Bronchial epithelial cell (primary cell): ENCODE measurements at regions not wholly inside any gene's neighbourhood (a gene's known extent, or its start where the extent isn't known, plus 50 kb on each side); places are given as distances from the start of the nearest gene placed in this dataset.

ENCODE experiments used
- DNase-seq: peaks from one replicate; pipeline ENCODE4 v3.0.0-alpha.2; 2010; ENCODE audit warnings: low read depth
- FAIRE-seq: peaks from 2 replicates; lab custom pipeline; 2011; peaks lifted over from hg19 to GRCh38; lab: Jason Lieb, UNC
- H3K27me3 ChIP-seq: 2 replicates; pipeline ENCODE4 v1.5.1; 2011; ENCODE audit warnings: low read length; ENCODE audit not compliant: control insufficient read depth, insufficient read depth
- H3K36me3 ChIP-seq: 2 replicates; pipeline ENCODE4 v1.5.1; 2011; ENCODE audit warnings: low read length; ENCODE audit not compliant: control insufficient read depth, insufficient read depth
- H3K4me3 ChIP-seq: 2 replicates; pipeline ENCODE4 v1.5.1; 2011; ENCODE audit warnings: mild to moderate bottlenecking, low read depth, low read length, control low read depth
- TF ChIP-seq, protein P1 (sequence below): IDR thresholded peaks from 2 replicates; pipeline ENCODE4 v1.5.1; 2011; ENCODE audit warnings: mild to moderate bottlenecking, moderate library complexity, low read length, control low read depth, inconsistent platforms; ENCODE audit not compliant: insufficient read depth, severe bottlenecking

DNA sequence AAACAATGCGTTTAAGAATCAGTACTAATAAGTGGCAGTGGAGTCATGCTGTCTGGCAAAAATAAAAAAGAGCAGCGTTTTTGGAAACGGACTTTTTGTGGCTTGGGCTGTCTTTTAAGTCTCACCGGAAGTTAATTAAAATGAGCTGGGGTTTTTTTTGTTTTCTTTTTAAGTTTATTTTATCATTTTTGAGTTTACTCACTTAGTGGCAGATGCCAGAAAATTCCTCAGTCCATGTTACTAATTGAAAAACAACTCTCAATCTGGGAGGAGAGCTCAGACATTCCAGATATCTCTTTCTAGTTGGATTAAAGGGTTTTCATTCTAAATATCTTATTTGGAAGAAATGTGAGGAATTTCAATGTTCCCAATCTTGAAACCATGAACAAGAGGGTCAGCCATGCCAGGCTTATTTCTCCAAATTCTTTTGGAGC lies 133.8 kb upstream of the AGR3 start:
- DNase-seq, result no peak
- no peaks in the 10 kb centered on the region for H3K36me3 ChIP-seq
- no peak for FAIRE-seq
- H3K27me3 ChIP-seq, result no peaks in the 10 kb centered on the region
- TF ChIP-seq, protein P1, sequence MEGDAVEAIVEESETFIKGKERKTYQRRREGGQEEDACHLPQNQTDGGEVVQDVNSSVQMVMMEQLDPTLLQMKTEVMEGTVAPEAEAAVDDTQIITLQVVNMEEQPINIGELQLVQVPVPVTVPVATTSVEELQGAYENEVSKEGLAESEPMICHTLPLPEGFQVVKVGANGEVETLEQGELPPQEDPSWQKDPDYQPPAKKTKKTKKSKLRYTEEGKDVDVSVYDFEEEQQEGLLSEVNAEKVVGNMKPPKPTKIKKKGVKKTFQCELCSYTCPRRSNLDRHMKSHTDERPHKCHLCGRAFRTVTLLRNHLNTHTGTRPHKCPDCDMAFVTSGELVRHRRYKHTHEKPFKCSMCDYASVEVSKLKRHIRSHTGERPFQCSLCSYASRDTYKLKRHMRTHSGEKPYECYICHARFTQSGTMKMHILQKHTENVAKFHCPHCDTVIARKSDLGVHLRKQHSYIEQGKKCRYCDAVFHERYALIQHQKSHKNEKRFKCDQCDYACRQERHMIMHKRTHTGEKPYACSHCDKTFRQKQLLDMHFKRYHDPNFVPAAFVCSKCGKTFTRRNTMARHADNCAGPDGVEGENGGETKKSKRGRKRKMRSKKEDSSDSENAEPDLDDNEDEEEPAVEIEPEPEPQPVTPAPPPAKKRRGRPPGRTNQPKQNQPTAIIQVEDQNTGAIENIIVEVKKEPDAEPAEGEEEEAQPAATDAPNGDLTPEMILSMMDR, result no peak
- no peak overlapping the region for H3K4me3 ChIP-seq

DNA sequence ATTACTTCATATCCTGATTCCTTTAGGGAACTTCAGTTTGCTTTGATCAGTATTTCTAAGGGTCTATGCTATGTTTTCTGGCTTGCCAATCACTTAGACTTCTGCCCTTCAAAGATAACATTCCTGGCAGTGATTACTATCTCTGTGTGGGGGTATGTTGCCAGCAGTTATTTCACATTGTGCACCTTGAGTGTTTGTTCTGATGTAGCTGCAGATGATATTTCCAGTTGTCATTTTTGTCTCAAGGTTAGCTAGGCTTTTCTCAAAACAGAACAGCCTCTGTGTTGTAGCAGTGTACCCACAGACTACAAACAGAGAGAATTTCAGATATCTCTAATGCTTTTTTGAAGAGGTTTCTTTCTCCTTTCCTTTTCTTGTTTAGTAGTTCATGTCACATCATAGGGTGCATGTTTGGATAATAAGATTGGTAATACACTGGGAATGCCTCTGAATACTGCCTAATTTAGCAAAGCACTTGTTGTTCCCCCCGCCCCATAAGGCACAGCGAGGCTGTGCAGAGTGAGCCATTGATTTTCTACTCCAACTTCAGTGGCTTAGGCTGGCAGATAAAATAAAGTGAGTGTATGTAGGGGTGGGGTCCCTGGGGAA lies 134.7 kb upstream of the AGR3 start:
- FAIRE-seq (no peak), DNase-seq (no peak)
- TF ChIP-seq, protein P1, result no peak
- Histone ChIP-seq H3K27me3 (no peaks in the 10 kb centered on the region), H3K4me3 (no peak overlapping the region), H3K36me3 (no peaks in the 10 kb centered on the region)

DNA sequence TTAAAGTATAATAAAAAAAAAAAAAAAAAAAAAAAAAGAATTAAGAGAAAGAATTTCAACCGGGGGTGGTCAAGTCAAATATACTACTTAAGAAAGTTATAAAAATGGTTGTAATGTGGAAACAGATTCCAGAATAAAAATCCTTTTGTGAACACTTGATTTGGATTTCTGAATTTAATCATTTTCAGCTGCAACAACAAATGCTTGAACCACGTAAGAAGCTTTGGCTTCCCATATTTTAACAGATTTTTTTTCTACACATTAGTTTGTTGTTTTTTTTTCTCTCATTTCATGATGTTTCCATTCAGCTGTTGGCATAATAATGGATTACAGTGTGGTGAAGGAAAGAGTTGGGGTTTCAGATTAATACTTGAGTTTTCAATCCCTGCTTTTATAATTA lies 137.3 kb upstream of the AGR3 start:
- Histone ChIP-seq H3K4me3 (no peak overlapping the region), H3K36me3 (no peaks in the 10 kb centered on the region), H3K27me3 (no peaks in the 10 kb centered on the region)
- FAIRE-seq, result no peak
- no peak for DNase-seq
- TF ChIP-seq, protein P1, result no peak

DNA sequence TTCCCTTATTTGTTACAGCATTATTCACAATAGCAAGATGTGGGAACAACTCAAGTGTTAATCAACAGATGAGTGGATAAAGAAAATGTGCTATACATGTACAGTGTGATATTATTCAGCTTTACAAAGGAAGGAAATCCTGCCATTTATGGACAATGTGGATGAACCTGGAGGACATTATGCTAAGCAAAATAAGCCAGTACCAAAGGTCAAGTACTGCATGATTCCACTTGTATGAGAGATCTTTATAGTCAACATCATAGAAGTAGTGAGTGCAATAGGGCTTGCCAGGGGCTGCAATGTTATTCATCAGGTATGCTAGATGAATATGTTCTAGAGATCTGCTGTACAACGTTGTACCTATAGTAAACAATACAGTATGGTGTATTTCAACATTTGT lies 138.5 kb upstream of the AGR3 start:
- no peaks in the 10 kb centered on the region for H3K36me3 ChIP-seq
- DNase-seq (peak; percentile 88), FAIRE-seq (no peak)
- H3K27me3 ChIP-seq, result no peaks in the 10 kb centered on the region
- TF ChIP-seq, protein P1, result no peak
- H3K4me3 ChIP-seq, result no peak overlapping the region

DNA sequence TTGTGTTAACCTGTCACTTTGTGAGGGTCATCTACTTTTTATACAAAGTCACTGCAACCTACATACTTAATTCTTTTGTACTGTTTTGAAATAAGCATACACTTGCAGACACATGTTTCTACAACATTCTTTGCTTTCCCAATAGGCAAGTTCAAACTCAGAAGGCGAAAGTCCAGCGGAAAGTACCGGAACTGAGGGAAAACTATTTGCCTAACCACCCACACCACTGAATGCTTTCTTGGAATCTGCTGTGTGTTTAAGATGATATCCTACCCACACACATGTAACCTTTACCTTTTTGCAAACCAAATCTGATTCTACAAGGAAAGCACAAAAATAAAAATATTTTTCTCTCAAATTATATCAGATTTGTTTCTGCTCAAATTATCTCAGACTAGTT lies 139.4 kb upstream of the AGR3 start:
- TF ChIP-seq, protein P1, result no peak
- Histone ChIP-seq H3K36me3 (no peaks in the 10 kb centered on the region), H3K27me3 (no peaks in the 10 kb centered on the region), H3K4me3 (no peak overlapping the region)
- DNase-seq, result peak; percentile 97
- FAIRE-seq, result no peak

DNA sequence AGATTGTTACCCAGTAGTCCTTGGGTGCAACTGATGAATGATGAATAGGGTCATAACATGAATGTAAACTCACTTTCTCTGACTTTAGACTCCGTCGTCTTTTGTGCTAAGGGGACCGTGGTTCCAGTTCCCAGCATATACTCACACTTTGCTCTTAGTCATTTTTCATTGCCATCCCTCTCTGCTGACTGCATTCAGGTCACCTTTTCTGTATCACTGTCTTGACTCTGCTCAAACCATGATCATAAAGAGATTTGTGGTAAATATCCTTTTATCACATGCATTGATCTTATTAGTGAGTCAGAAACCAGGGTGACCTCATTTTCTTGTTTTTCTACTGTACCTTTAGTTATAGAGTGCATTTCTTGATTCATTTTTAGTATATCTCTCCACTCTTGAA lies 141.1 kb upstream of the AGR3 start:
- DNase-seq, result no peak

More for the DNA sequence above, 141.1 kb upstream of the AGR3 start:
- Histone ChIP-seq H3K36me3 (no peaks in the 10 kb centered on the region), H3K4me3 (no peak overlapping the region), H3K27me3 (no peaks in the 10 kb centered on the region)
- no peak for FAIRE-seq
- TF ChIP-seq, protein P1, result no peak
